PC-3 (cell line): ENCODE measurements at regions not wholly inside any gene's neighbourhood (a gene's known extent, or its start where the extent isn't known, plus 50 kb on each side); places are given as distances from the start of the nearest gene placed in this dataset.

Source experiments
- ATAC-seq: fragments of 200-7000 bp; cut with Tn5 transposase; 2 replicates; pipeline ENCODE4 v1.9.1; 2020; ENCODE audit warnings: mild to moderate bottlenecking, moderate library complexity
- BruUV-seq: library from RNA; stranded (reverse); fragments of 400-500 nt; replicated peaks from 2 replicates; lab custom pipeline; 2021; lab: Mats Ljungman, UMichigan
- CTCF ChIA-PET: fragments of 300-600 bp; sonication (Branson Sonifier 250); formaldehyde crosslinking; loops from one replicate; lab custom pipeline; 2022; ENCODE audit warnings: antibody characterized with exemption; lab: Charles Lee
- POLR2A ChIA-PET: fragments of 300-600 bp; sonication (Branson Sonifier 250); formaldehyde crosslinking; loops from one replicate; lab custom pipeline; 2022; ENCODE audit warnings: antibody characterized with exemption; ENCODE audit not compliant: unreplicated experiment; lab: Charles Lee
- DNase-seq: peaks from one replicate; pipeline ENCODE4 v3.0.0-alpha.2; 2015
- H2AFZ ChIP-seq: fragments of 300-600 bp; sonication (generic); 2 replicates; pipeline ENCODE4 v1.6.0; 2016; ENCODE audit warnings: antibody characterized with exemption, low read length
- H3F3A ChIP-seq: fragments of 300-600 bp; sonication (generic); one replicate; pipeline ENCODE4 v1.6.0; 2017; ENCODE audit warnings: antibody characterized with exemption, low read length, control low read depth, mild to moderate bottlenecking; ENCODE audit not compliant: unreplicated experiment
- H3K27ac ChIP-seq: fragments of 300-600 bp; sonication (generic); 2 replicates; pipeline ENCODE4 v1.5.1; 2016; ENCODE audit warnings: mild to moderate bottlenecking, low read length
- H3K27me3 ChIP-seq: fragments of 300-600 bp; sonication (generic); 2 replicates; pipeline ENCODE4 v1.6.1; 2016; ENCODE audit warnings: low read length, mixed read lengths
- H3K36me3 ChIP-seq: fragments of 300-600 bp; sonication (generic); 2 replicates; pipeline ENCODE4 v1.6.1; 2016; ENCODE audit warnings: low read depth, mixed run types, low read length, mixed read lengths
- H3K4me1 ChIP-seq: fragments of 300-600 bp; sonication (generic); 2 replicates; pipeline ENCODE4 v1.5.1; 2016; ENCODE audit warnings: low read length; ENCODE audit not compliant: insufficient read depth
- H3K4me2 ChIP-seq: fragments of 300-600 bp; sonication (generic); 2 replicates; pipeline ENCODE4 v1.6.0; 2016; ENCODE audit warnings: low read length
- H3K4me3 ChIP-seq: fragments of 300-600 bp; sonication (generic); 2 replicates; pipeline ENCODE4 v1.5.1; 2016; ENCODE audit warnings: mild to moderate bottlenecking, low read length, mixed read lengths
- H3K79me2 ChIP-seq: fragments of 300-600 bp; sonication (generic); 2 replicates; pipeline ENCODE4 v1.6.1; 2017; ENCODE audit warnings: low read length, mixed read lengths
- H3K9ac ChIP-seq: fragments of 300-600 bp; sonication (generic); 2 replicates; pipeline ENCODE4 v1.6.0; 2016; ENCODE audit warnings: mild to moderate bottlenecking, low read length
- H3K9me2 ChIP-seq: fragments of 300-600 bp; sonication (generic); replicated peaks from 2 replicates; pipeline ENCODE4 v1.6.1; 2016; ENCODE audit warnings: mixed run types, low read length, mixed read lengths
- H3K9me3 ChIP-seq: fragments of 300-600 bp; sonication (generic); 2 replicates; pipeline ENCODE4 v1.6.1; 2016; ENCODE audit warnings: low read length, mixed read lengths
- H4K20me1 ChIP-seq: fragments of 300-600 bp; sonication (generic); 2 replicates; pipeline ENCODE4 v1.6.1; 2016; ENCODE audit warnings: low read length, mixed read lengths
- CTCF ChIP-seq: fragments of 300-600 bp; sonication (generic); conservative IDR thresholded peaks from 2 replicates; pipeline ENCODE4 v1.5.1; 2017; ENCODE audit warnings: antibody characterized with exemption, low read depth, mild to moderate bottlenecking, low read length
- EZH2 ChIP-seq: fragments of 300-600 bp; sonication (generic); IDR thresholded peaks from one replicate; pipeline ENCODE4 v1.6.1; 2017; ENCODE audit warnings: antibody characterized with exemption, mild to moderate bottlenecking, low read length; ENCODE audit not compliant: unreplicated experiment
- EZH2phosphoT487 ChIP-seq: fragments of 300-600 bp; sonication (generic); IDR thresholded peaks from 2 replicates; pipeline ENCODE4 v1.6.1; 2018; ENCODE audit warnings: mild to moderate bottlenecking, antibody characterized with exemption, low read length, borderline replicate concordance
- intact Hi-C: fragments of 100-400 bp; cut with micrococcal nuclease; formaldehyde crosslinking; loops from 2 replicates; pipeline ENCODE4 v1.9.0; 2023

- no peak for DNase-seq
- Histone ChIP-seq H3K79me2 (no peaks in the 10 kb centered on the region), H3K36me3 (no peaks in the 10 kb centered on the region), H3K9me2 (no peaks in the 10 kb centered on the region), H4K20me1 (0 out of 2 replicates have a peak, but pooled peaks cover 2% of the 10 kb centered on the region), H3K4me2 (no peak overlapping the region), H3K27me3 (peaks cover 70% of the 10 kb centered on the region), H3K27ac (no peak overlapping the region), H3K4me3 (no peak overlapping the region), H3F3A (no peaks in the 10 kb centered on the region), H3K9me3 (no peaks in the 10 kb centered on the region), H3K9ac (no peak overlapping the region), H3K4me1 (no peaks in the 10 kb centered on the region), H2AFZ (no peak overlapping the region)
- BruUV-seq: no TSS peak
- ATAC-seq: no peak
- POLR2A ChIA-PET: no interaction called here
- CTCF ChIA-PET: no interaction called here
- intact Hi-C loops: no loop called here
- no peak for TF ChIP-seq EZH2
Measured at GRCh38 chr1:65595724-65596123, 175.3 kb downstream of the LEPR start.

GRCh38 chr1:65596768-65597167, 176.3 kb downstream of the LEPR start:
- H3F3A ChIP-seq: no peaks in the 10 kb centered on the region
- H3K36me3 ChIP-seq: no peaks in the 10 kb centered on the region
- no TSS peak for BruUV-seq
- intact Hi-C loops: no loop called here
- no peaks in the 10 kb centered on the region for H3K79me2 ChIP-seq
- H3K4me3 ChIP-seq: no peak overlapping the region
- ATAC-seq (no peak), DNase-seq (no peak)
- ChIA-PET POLR2A (no interaction called here), CTCF (no interaction called here)
- H3K9me2 ChIP-seq: no peaks in the 10 kb centered on the region
- H3K4me1 ChIP-seq: no peaks in the 10 kb centered on the region
- H3K27me3 ChIP-seq: peaks cover 71% of the 10 kb centered on the region
- TF ChIP-seq CTCF (no peak), EZH2phosphoT487 (no peak), EZH2 (no peak)
- H3K4me2 ChIP-seq: no peak overlapping the region
- no peak overlapping the region for H2AFZ ChIP-seq
- no peak overlapping the region for H3K9ac ChIP-seq
- no peaks in the 10 kb centered on the region for H3K9me3 ChIP-seq
- 0 out of 2 replicates have a peak, but pooled peaks cover 4% of the 10 kb centered on the region for H4K20me1 ChIP-seq
- no peak overlapping the region for H3K27ac ChIP-seq

- CTCF ChIA-PET: no interaction called here
Measured at GRCh38 chr1:65605621-65606020, 185.2 kb downstream of the LEPR start.

More at GRCh38 chr1:65605621-65606020, 185.2 kb downstream of the LEPR start:
- intact Hi-C loops: no loop called here
- no peaks in the 10 kb centered on the region for H3K9me2 ChIP-seq
- POLR2A ChIA-PET: no interaction called here
- H2AFZ ChIP-seq: no peak overlapping the region
- H3K4me3 ChIP-seq: no peak overlapping the region
- no peak overlapping the region for H3K9ac ChIP-seq
- H3K27me3 ChIP-seq: peaks cover 88% of the 10 kb centered on the region
- H3K27ac ChIP-seq: no peak overlapping the region
- no peak overlapping the region for H3K4me2 ChIP-seq
- 0 out of 2 replicates have a peak, but pooled peaks cover 3% of the 10 kb centered on the region for H4K20me1 ChIP-seq
- ATAC-seq (no peak), DNase-seq (no peak)
- TF ChIP-seq CTCF: no peak
- no peak for TF ChIP-seq EZH2phosphoT487
- no peak for TF ChIP-seq EZH2
- H3K79me2 ChIP-seq: no peaks in the 10 kb centered on the region
- H3F3A ChIP-seq: no peaks in the 10 kb centered on the region
- H3K4me1 ChIP-seq: no peaks in the 10 kb centered on the region
- H3K36me3 ChIP-seq: no peaks in the 10 kb centered on the region
- no peaks in the 10 kb centered on the region for H3K9me3 ChIP-seq
- no TSS peak for BruUV-seq
